Hepatic stellate cell (primary cell): ENCODE measurements at regions not wholly inside any gene's neighbourhood (a gene's known extent, or its start where the extent isn't known, plus 50 kb on each side); places are given as distances from the start of the nearest gene placed in this dataset.

ENCODE experiments used
- DNase-seq: peaks from one replicate; pipeline ENCODE4 v3.0.0; 2011; ENCODE audit warnings: low spot score

GRCh38 chr10:92792661-92793060, 55.7 kb upstream of the EXOC6 start:
- DNase-seq = no peak
